Uterus (tissue), 3 donors: ENCODE measurements at regions not wholly inside any gene's neighbourhood (a gene's known extent, or its start where the extent isn't known, plus 50 kb on each side); places are given as distances from the start of the nearest gene placed in this dataset.

Experiments used
- DNase-seq, 2 donors: peaks; one replicate each; pipeline ENCODE4 v3.0.0-alpha.2; 2019 to 2020
- H3K27ac ChIP-seq, 2 donors: fragments of 200-600 bp; sonication (generic); 1 replicate in 1 of 2; 2 replicates in 1 of 2; pipeline ENCODE4 v1.5.1; 2016 to 2018
- H3K27me3 ChIP-seq, 2 donors: fragments of 200-600 bp; sonication (generic); one replicate each; pipeline ENCODE4 v1.5.1; 2018 to 2019; ENCODE audit warnings: control low read depth in 1 of 2
- H3K36me3 ChIP-seq, 2 donors: fragments of 200-600 bp; sonication (generic); one replicate each; pipeline ENCODE4 v1.5.1; 2019; ENCODE audit warnings: control low read depth in 1 of 2
- H3K4me1 ChIP-seq, 2 donors: fragments of 200-600 bp; sonication (generic); one replicate each; pipeline ENCODE4 v1.5.1; 2018 to 2019; ENCODE audit warnings: control low read depth in 1 of 2
- H3K4me3 ChIP-seq, 2 donors: fragments of 200-600 bp; sonication (generic); 1 replicate in 1 of 2; 2 replicates in 1 of 2; pipeline ENCODE4 v1.5.1; 2018 to 2019; ENCODE audit warnings: mild to moderate bottlenecking in 1 of 2
- H3K9me3 ChIP-seq, 2 donors: fragments of 200-600 bp; sonication (generic); one replicate each; pipeline ENCODE4 v1.5.1; 2019; ENCODE audit warnings: control low read depth in 1 of 2
- CTCF ChIP-seq, 4 experiments: fragments of 200-600 bp in 2 of 4; fragments of 450-650 bp in 2 of 4; sonication (generic) in 2 of 4; IDR thresholded peaks; one replicate each; pipeline ENCODE4 v1.5.1; 2016 to 2019; ENCODE audit warnings: antibody characterized with exemption in 4 of 4, mild to moderate bottlenecking in 2 of 4, moderate library complexity in 1 of 4
- POLR2A ChIP-seq, 2 donors: fragments of 450-650 bp; IDR thresholded peaks; one replicate each; pipeline ENCODE4 v1.6.1; 2016; ENCODE audit warnings: antibody characterized with exemption in 2 of 2, mild to moderate bottlenecking in 1 of 2, moderate library complexity in 1 of 2
- intact Hi-C: fragments of 100-400 bp; cut with DNase I; formaldehyde crosslinking; loops from one replicate; pipeline ENCODE4 v1.15.1; 2023; ENCODE audit warnings: low total_unique reads
- donor health status: DM: yes; HTN: yes; CAD: no.

GRCh38 chr4:128471576-128471975 is 184.0 kb upstream of the PGRMC2 start:
- Histone ChIP-seq H3K27me3 (no peaks in the 10 kb centered on the region), H3K4me3 (no peak overlapping the region), H3K4me1 (no peaks in the 10 kb centered on the region), H3K36me3 (no peaks in the 10 kb centered on the region), H3K27ac (no peak overlapping the region), H3K9me3 (no peaks in the 10 kb centered on the region)
- TF ChIP-seq CTCF (IDR thresholded peaks at IDR 0.05) (no peak), POLR2A (IDR thresholded peaks at IDR 0.05) (no peak)
- DNase-seq = no peak
- intact Hi-C loops = no loop called here

GRCh38 chr4:128470492-128471053 is 183.0 kb upstream of the PGRMC2 start:
- Histone ChIP-seq H3K27ac (no peak overlapping the region), H3K36me3 (no peaks in the 10 kb centered on the region), H3K4me3 (no peak overlapping the region), H3K27me3 (no peaks in the 10 kb centered on the region), H3K9me3 (no peaks in the 10 kb centered on the region), H3K4me1 (no peaks in the 10 kb centered on the region)
- DNase-seq = no peak
- intact Hi-C loops = no loop called here
- TF ChIP-seq POLR2A (IDR thresholded peaks at IDR 0.05) = no peak

- no peak for TF ChIP-seq CTCF (IDR thresholded peaks at IDR 0.05)
- TF ChIP-seq POLR2A (IDR thresholded peaks at IDR 0.05) = no peak
- Histone ChIP-seq H3K4me3 (peak overlapping the region in 1 of 2 donors; percentile 4), H3K36me3 (no peaks in the 10 kb centered on the region), H3K4me1 (no peaks in the 10 kb centered on the region), H3K27me3 (no peaks in the 10 kb centered on the region), H3K27ac (peak overlapping the region; percentile 52 to 61), H3K9me3 (no peaks in the 10 kb centered on the region)
- DNase-seq = peak; percentile 31 to 79
- intact Hi-C loops = no loop called here
These were observed 180.7 kb upstream of the PGRMC2 start for GRCh38 chr4:128468123-128468989.

- intact Hi-C loops = no loop called here
- H3K9me3 ChIP-seq = no peaks in the 10 kb centered on the region
These were observed 177.9 kb upstream of the PGRMC2 start for GRCh38 chr4:128465523-128465922.

GRCh38 chr4:128463006-128463405 is 175.4 kb upstream of the PGRMC2 start:
- no peak for TF ChIP-seq POLR2A (IDR thresholded peaks at IDR 0.05)
- H3K4me3 ChIP-seq = no peak overlapping the region
- intact Hi-C loops = no loop called here
- H3K36me3 ChIP-seq = no peaks in the 10 kb centered on the region
- no peaks in the 10 kb centered on the region for H3K4me1 ChIP-seq
- H3K27me3 ChIP-seq = no peaks in the 10 kb centered on the region
- no peak for DNase-seq
- no peak overlapping the region for H3K27ac ChIP-seq
- H3K9me3 ChIP-seq = no peaks in the 10 kb centered on the region

More at GRCh38 chr4:128465523-128465922, 177.9 kb upstream of the PGRMC2 start:
- TF ChIP-seq CTCF (IDR thresholded peaks at IDR 0.05) (no peak), POLR2A (IDR thresholded peaks at IDR 0.05) (no peak)
- Histone ChIP-seq H3K4me1 (no peaks in the 10 kb centered on the region), H3K27me3 (no peaks in the 10 kb centered on the region), H3K4me3 (no peak overlapping the region), H3K27ac (no peak overlapping the region), H3K36me3 (no peaks in the 10 kb centered on the region)
- no peak for DNase-seq

GRCh38 chr4:128462103-128462783 is 174.6 kb upstream of the PGRMC2 start:
- intact Hi-C loops = no loop called here
- DNase-seq = no peak
- H3K4me1 ChIP-seq = no peaks in the 10 kb centered on the region
- no peaks in the 10 kb centered on the region for H3K27me3 ChIP-seq
- TF ChIP-seq CTCF (IDR thresholded peaks at IDR 0.05) (no peak), POLR2A (IDR thresholded peaks at IDR 0.05) (no peak)
- H3K4me3 ChIP-seq = no peak overlapping the region
- H3K9me3 ChIP-seq = no peaks in the 10 kb centered on the region
- peak overlapping the region in 1 of 2 donors; percentile 62 for H3K27ac ChIP-seq
- no peaks in the 10 kb centered on the region for H3K36me3 ChIP-seq
